Neural crest cell (in vitro differentiated cells): ENCODE measurements at regions not wholly inside any gene's neighbourhood (a gene's known extent, or its start where the extent isn't known, plus 50 kb on each side); places are given as distances from the start of the nearest gene placed in this dataset.
"Not testable (repeated sequence)": the region's sequence is repeated elsewhere in the genome, so short reads cannot be mapped to it uniquely, and the experiment has no call there.

Experiments used
- DNase-seq: peaks from one replicate; pipeline ENCODE4 v3.0.0; 2021; ENCODE audit warnings: low read depth, mixed read lengths, low spot score
- H3K27ac Mint-ChIP-seq: one replicate; pipeline ENCODE4 v1.8.0; 2021; ENCODE audit warnings: mild to moderate bottlenecking, mixed read lengths; ENCODE audit not compliant: unreplicated experiment
- H3K27me3 Mint-ChIP-seq: 2 replicates; pipeline ENCODE4 v1.8.0; 2021; ENCODE audit warnings: low read depth, mild to moderate bottlenecking, mixed read lengths
- H3K36me3 Mint-ChIP-seq: 2 replicates; pipeline ENCODE4 v1.8.0; 2021; ENCODE audit warnings: low read depth, mild to moderate bottlenecking, mixed read lengths
- H3K4me1 Mint-ChIP-seq: 2 replicates; pipeline ENCODE4 v1.8.0; 2021; ENCODE audit warnings: mixed read lengths
- H3K4me3 Mint-ChIP-seq: one replicate; pipeline ENCODE4 v1.8.0; 2021; ENCODE audit warnings: mild to moderate bottlenecking, mixed read lengths
- H3K9me3 Mint-ChIP-seq: 2 replicates; pipeline ENCODE4 v1.8.0; 2021; ENCODE audit warnings: mixed read lengths
- TF ChIP-seq, protein P1 (sequence below): fragments of 200-600 bp; sonication (generic); conservative IDR thresholded peaks from 2 replicates; pipeline ENCODE4 v1.5.0; 2021; ENCODE audit warnings: antibody characterized with exemption, mild to moderate bottlenecking

DNA sequence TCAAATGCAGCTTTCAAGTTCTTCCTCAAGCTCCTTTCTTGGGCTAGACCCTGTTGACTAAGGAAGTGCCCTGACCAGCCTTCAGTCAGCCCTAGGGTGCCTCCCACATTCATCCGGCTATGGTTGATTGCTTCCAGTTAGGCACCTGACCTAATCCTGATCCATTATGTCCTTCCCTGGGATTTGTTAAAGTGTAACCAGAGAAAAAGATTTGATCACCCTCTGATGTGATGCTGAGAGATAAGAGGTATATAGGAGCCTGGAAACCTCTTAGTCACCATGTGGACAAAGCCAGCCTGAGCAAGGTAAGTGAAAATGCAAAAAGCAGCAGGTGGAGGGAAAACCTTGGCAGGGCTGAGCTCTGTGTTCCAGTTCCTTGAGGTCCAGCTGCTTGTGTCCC lies 178.8 kb upstream of the ERCC6L2 start:
- Mint-ChIP-seq H3K27me3 (peaks cover 4% of the 10 kb centered on the region), H3K4me3 (no peak overlapping the region), H3K36me3 (no peaks in the 10 kb centered on the region), H3K4me1 (no peaks in the 10 kb centered on the region), H3K9me3 (peaks cover 7% of the 10 kb centered on the region), H3K27ac (no peak overlapping the region)
- TF ChIP-seq, protein P1, sequence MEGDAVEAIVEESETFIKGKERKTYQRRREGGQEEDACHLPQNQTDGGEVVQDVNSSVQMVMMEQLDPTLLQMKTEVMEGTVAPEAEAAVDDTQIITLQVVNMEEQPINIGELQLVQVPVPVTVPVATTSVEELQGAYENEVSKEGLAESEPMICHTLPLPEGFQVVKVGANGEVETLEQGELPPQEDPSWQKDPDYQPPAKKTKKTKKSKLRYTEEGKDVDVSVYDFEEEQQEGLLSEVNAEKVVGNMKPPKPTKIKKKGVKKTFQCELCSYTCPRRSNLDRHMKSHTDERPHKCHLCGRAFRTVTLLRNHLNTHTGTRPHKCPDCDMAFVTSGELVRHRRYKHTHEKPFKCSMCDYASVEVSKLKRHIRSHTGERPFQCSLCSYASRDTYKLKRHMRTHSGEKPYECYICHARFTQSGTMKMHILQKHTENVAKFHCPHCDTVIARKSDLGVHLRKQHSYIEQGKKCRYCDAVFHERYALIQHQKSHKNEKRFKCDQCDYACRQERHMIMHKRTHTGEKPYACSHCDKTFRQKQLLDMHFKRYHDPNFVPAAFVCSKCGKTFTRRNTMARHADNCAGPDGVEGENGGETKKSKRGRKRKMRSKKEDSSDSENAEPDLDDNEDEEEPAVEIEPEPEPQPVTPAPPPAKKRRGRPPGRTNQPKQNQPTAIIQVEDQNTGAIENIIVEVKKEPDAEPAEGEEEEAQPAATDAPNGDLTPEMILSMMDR = no peak
- DNase-seq = no peak

DNA sequence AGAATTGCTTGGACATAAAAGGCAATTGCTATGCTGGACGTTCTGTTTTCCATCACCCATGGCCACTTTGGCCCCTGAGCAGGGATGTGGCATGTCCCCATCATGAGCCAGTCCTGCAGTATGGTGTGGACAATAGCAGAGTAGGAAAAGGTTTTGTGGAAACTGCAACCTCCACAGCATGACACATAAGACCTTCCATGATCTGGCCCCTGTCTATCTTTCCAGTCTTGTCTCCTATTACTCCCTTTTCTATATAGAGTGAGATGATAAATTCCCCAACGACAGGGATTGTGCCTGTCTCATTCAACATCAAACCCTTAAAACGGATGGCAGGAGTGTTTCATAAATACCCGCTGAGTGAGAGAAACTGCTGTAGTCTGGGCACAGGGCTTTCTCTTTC lies 174.7 kb upstream of the PTCH1 start:
- Mint-ChIP-seq H3K27ac (no peak overlapping the region), H3K4me3 (no peak overlapping the region), H3K36me3 (peaks cover 2% of the 10 kb centered on the region), H3K27me3 (peaks cover 4% of the 10 kb centered on the region), H3K9me3 (peaks cover 7% of the 10 kb centered on the region), H3K4me1 (peaks cover 5% of the 10 kb centered on the region)
- no peak for DNase-seq
- TF ChIP-seq, protein P1 = no peak

DNA sequence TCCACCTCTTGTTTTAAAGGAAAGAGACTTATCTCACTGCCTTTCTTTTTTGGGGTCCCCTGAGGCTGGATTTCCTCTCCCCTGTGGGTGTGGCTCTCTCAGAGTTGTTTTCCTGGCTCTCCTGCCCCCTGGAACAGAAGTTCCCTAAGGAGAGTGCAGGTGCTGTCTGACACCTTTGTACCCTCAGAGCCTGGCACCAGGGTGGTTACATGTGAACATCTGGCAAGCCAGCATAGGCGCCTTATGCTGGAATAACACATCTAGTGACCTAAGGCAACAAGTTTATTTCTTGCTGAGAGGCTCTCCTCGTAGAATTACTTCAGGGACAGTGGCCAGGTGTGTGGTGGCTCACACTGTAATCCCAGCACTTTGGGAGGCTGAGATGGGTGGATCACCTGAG lies 172.9 kb upstream of the PTCH1 start:
- DNase-seq = no peak
- Mint-ChIP-seq H3K27ac (no peak overlapping the region), H3K27me3 (no peaks in the 10 kb centered on the region), H3K4me1 (peaks cover 5% of the 10 kb centered on the region), H3K36me3 (peaks cover 2% of the 10 kb centered on the region), H3K4me3 (no peak overlapping the region), H3K9me3 (peaks cover 3% of the 10 kb centered on the region)
- TF ChIP-seq, protein P1 = no peak

DNA sequence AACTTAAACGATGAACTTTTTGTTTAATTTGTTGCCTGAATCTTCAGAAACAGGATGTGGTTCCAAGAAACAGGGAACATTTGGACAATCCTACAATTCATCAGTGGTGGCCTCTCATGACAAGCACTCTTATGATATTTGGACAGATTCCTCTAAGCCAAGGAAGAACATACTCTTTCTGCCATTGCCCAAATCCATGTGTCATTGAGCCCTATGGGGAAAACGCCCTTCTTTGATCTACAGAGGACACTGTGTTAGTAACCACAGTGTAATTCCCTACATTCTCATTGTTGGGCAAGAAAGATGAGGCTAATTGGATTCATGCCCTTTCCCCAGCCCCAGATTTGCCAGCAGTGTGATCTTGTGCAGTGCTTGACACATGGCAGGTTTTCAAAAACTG lies 167.7 kb upstream of the PTCH1 start:
- TF ChIP-seq, protein P1 = no peak
- no peak overlapping the region for H3K27ac Mint-ChIP-seq
- H3K27me3 Mint-ChIP-seq = no peaks in the 10 kb centered on the region
- no peak overlapping the region for H3K4me3 Mint-ChIP-seq
- peaks cover 6% of the 10 kb centered on the region for H3K9me3 Mint-ChIP-seq
- peaks cover 2% of the 10 kb centered on the region for H3K36me3 Mint-ChIP-seq
- H3K4me1 Mint-ChIP-seq = no peaks in the 10 kb centered on the region
- no peak for DNase-seq

DNA sequence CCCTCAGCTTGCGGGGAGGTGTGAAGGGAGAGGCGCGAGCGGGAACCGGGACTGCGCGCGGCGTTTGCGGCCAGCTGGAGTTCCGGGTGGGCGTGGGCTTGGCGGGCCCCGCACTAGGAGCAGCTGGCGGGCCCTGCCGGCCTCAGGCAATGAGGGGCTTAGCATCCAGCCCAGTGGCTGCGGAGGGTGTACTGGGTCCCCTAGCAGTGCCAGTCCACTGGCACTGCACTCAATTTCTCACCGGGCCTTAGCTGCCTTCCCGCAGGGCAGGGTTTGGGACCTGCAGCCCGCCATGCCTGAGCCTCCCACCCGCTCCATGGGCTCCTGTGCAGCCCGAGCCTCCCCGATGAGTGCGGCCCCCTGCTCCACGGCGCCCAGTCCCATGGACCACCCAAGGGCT lies 163.5 kb upstream of the PTCH1 start:
- H3K4me1 Mint-ChIP-seq, H3K36me3 Mint-ChIP-seq, H3K9me3 Mint-ChIP-seq, H3K27me3 Mint-ChIP-seq, DNase-seq, H3K4me3 Mint-ChIP-seq, H3K27ac Mint-ChIP-seq: not testable (repeated sequence)

DNA sequence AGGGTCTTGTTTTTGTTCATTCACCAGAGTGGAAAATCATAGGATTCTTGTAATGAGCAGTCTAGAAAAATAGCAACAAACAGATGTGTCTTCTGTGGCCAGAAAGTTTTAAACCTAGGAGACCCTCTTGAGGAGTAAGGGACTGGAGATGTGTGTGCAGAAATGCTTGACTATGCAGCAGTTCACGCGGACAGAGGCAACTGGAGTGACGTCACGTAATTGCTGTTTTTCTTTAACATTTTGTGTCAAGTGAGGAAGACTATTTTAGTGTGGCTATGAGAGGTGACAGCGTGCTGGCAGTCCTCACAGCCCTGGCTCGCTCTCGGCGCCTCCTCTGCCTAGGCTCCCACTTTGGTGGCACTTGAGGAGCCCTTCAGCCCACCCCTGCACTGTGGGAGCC lies 163.1 kb upstream of the PTCH1 start:
- peaks cover 7% of the 10 kb centered on the region for H3K9me3 Mint-ChIP-seq
- no peaks in the 10 kb centered on the region for H3K27me3 Mint-ChIP-seq
- no peak overlapping the region for H3K4me3 Mint-ChIP-seq
- TF ChIP-seq, protein P1 = no peak
- no peaks in the 10 kb centered on the region for H3K4me1 Mint-ChIP-seq
- no peak overlapping the region for H3K27ac Mint-ChIP-seq
- no peaks in the 10 kb centered on the region for H3K36me3 Mint-ChIP-seq
- no peak for DNase-seq
